DOHH2 (cell line): ENCODE measurements at regions not wholly inside any gene's neighbourhood (a gene's known extent, or its start where the extent isn't known, plus 50 kb on each side); places are given as distances from the start of the nearest gene placed in this dataset.
"Not testable (repeated sequence)": the region's sequence is repeated elsewhere in the genome, so short reads cannot be mapped to it uniquely, and the experiment has no call there.

ENCODE experiments used
- H3F3A ChIP-seq: fragments of 200-600 bp; sonication (generic), shearing (Covaris generic); 2 replicates; pipeline ENCODE4 v1.6.0; 2016; ENCODE audit warnings: antibody characterized with exemption, mild to moderate bottlenecking; ENCODE audit not compliant: control insufficient read depth, insufficient read depth
- H3K27ac ChIP-seq: fragments of 200-600 bp; sonication (generic); 2 replicates; pipeline ENCODE4 v1.5.1; 2014; ENCODE audit warnings: low read depth, mild to moderate bottlenecking, low read length, moderate library complexity
- H3K27me3 ChIP-seq: fragments of 200-600 bp; sonication (generic); 2 replicates; pipeline ENCODE4 v1.6.1; 2014; ENCODE audit warnings: mild to moderate bottlenecking, low read length, mixed read lengths; ENCODE audit not compliant: control insufficient read depth
- H3K36me3 ChIP-seq: fragments of 200-600 bp; sonication (generic); 2 replicates; pipeline ENCODE4 v1.6.1; 2014; ENCODE audit warnings: mild to moderate bottlenecking, low read length, moderate library complexity, mixed read lengths; ENCODE audit not compliant: control insufficient read depth
- H3K4me1 ChIP-seq: fragments of 200-600 bp; sonication (generic); 2 replicates; pipeline ENCODE4 v1.6.1; 2014; ENCODE audit warnings: mild to moderate bottlenecking, low read length, mixed read lengths; ENCODE audit not compliant: control insufficient read depth
- H3K4me2 ChIP-seq: fragments of 200-600 bp; sonication (generic); 2 replicates; pipeline ENCODE4 v1.6.0; 2014; ENCODE audit warnings: mild to moderate bottlenecking, low read length, moderate library complexity
- H3K4me3 ChIP-seq: fragments of 200-600 bp; sonication (generic); 2 replicates; pipeline ENCODE4 v1.5.1; 2014; ENCODE audit warnings: mild to moderate bottlenecking, low read length, mixed read lengths
- H3K79me2 ChIP-seq: fragments of 200-600 bp; sonication (generic); 2 replicates; pipeline ENCODE4 v1.6.1; 2014; ENCODE audit warnings: mild to moderate bottlenecking, low read length, mixed read lengths; ENCODE audit not compliant: control insufficient read depth
- H3K9me2 ChIP-seq: fragments of 200-600 bp; sonication (generic); replicated peaks from 2 replicates; pipeline ENCODE4 v1.6.1; 2014; ENCODE audit warnings: mild to moderate bottlenecking, low read length, mixed read lengths; ENCODE audit not compliant: control insufficient read depth
- H3K9me3 ChIP-seq: fragments of 200-600 bp; sonication (generic); 2 replicates; pipeline ENCODE4 v1.6.1; 2014; ENCODE audit warnings: antibody characterized with exemption, low read length, mixed read lengths; ENCODE audit not compliant: control insufficient read depth, insufficient read depth
- H4K20me1 ChIP-seq: fragments of 200-600 bp; sonication (generic); 2 replicates; pipeline ENCODE4 v1.6.0; 2014; ENCODE audit warnings: low read depth, mild to moderate bottlenecking, antibody characterized with exemption, low read length, moderate library complexity; ENCODE audit not compliant: control insufficient read depth, insufficient read depth
- CTCF ChIP-seq: fragments of 200-600 bp; sonication (generic); IDR thresholded peaks from one replicate; pipeline ENCODE4 v1.5.1; 2014; ENCODE audit warnings: antibody characterized with exemption, mild to moderate bottlenecking, low read depth, low read length; ENCODE audit not compliant: poor library complexity, severe bottlenecking
- EZH2phosphoT487 ChIP-seq: fragments of 200-600 bp; sonication (generic); IDR thresholded peaks from 2 replicates; pipeline ENCODE4 v1.6.1; 2017; ENCODE audit warnings: borderline replicate concordance, mild to moderate bottlenecking, antibody characterized with exemption, low read length, moderate library complexity, mixed read lengths

- Histone ChIP-seq H4K20me1 (no peaks in the 10 kb centered on the region), H3K36me3 (no peaks in the 10 kb centered on the region), H3K4me2 (no peak overlapping the region), H3F3A (no peaks in the 10 kb centered on the region), H3K9me2 (no peaks in the 10 kb centered on the region), H3K27ac (no peak overlapping the region), H3K4me3 (no peak overlapping the region), H3K79me2 (no peaks in the 10 kb centered on the region), H3K9me3 (no peaks in the 10 kb centered on the region), H3K27me3 (no peaks in the 10 kb centered on the region), H3K4me1 (no peaks in the 10 kb centered on the region)
- TF ChIP-seq EZH2phosphoT487: no peak
- no peak for TF ChIP-seq CTCF
Observed at GRCh38 chr14:45649051-45649450, 396.0 kb upstream of the MIS18BP1 start.

- Histone ChIP-seq H3K27ac (no peak overlapping the region), H3K36me3 (no peaks in the 10 kb centered on the region), H3F3A (no peaks in the 10 kb centered on the region), H3K4me3 (no peak overlapping the region), H3K9me2 (no peaks in the 10 kb centered on the region), H4K20me1 (no peaks in the 10 kb centered on the region), H3K9me3 (no peaks in the 10 kb centered on the region), H3K4me2 (no peak overlapping the region), H3K79me2 (no peaks in the 10 kb centered on the region), H3K27me3 (no peaks in the 10 kb centered on the region), H3K4me1 (no peaks in the 10 kb centered on the region)
- TF ChIP-seq CTCF (no peak), EZH2phosphoT487 (no peak)
Observed at GRCh38 chr14:45641541-45641940, 388.5 kb upstream of the MIS18BP1 start.

DNA sequence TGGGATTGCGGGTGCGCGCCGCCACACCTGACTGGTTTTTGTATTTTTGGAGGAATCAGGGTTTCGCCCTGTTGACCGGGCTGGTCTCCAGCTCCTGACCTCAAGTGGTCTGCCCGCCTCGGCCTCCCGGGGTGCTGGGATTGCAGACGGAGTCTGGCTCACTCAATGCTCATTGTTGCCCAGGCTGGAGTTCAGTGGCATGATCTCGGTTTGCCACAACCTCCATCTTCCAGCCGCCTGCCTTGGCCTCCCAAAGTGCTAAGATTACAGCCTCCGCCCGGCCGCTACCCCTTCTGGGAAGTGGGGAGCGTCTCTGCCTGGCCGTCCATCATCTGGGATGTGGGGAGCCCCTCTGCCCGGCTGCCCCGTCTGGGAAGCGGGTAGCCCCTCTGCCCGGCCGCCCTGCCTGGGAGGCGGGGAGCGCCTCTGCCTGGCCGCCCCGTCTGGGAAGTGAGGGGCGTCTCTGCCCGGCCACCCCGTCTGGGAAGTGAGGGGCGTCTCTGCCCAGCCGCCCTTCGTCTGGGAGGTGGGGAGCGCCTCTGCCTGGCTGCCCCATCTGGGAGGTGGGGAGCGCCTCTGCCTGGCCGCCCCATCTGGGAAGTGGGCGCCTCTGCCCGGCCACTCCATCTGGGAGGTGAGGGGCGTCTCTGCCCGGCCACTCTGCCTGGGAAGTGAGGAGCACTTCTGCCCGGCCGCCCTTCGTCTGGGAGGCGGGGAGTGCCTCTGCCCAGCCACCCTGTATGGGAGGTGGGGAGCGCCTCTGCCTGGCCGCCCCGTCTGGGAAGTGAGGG is 381.8 kb upstream of the MIS18BP1 start:
- not testable (repeated sequence) for H3K79me2 ChIP-seq, H3K27me3 ChIP-seq, H3K9me3 ChIP-seq, H3F3A ChIP-seq, H3K9me2 ChIP-seq, H3K27ac ChIP-seq, H3K36me3 ChIP-seq, H4K20me1 ChIP-seq, H3K4me3 ChIP-seq, H3K4me2 ChIP-seq, H3K4me1 ChIP-seq

DNA sequence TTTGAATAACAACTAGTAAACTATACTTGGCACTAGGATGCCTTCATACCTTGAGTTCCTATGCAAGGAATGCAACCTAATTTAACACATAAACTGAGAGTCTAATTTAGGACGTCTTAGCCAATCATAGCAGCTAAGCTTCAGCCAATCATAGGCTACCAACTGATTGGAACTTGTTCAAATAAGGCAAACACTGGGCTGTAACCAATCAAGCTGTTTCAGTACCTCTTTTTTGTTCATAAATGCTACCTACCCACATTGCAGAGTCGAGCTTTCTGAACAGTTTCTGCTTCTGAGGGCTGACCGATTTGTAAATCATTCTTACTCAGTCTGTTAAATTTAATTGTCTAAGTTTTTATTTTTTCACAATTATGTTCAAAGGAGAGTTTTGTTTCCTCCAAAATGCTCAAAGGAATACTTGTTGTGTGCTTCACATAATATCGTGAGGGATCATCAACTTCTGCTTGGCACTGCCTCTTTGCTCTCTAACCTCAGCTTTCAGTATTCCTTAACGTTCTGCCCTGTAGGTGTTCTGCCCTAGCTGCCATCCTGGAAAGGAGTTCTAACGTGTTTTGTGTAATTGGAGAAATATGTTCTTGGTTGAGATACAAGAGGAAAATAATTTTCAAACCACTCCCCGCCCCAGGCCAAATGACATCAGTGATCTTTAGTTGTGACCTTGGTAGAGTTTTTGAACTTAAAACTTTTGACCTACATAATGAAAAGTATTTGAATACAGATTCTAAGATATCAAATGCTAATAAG is 380.4 kb upstream of the MIS18BP1 start:
- H3K4me1 ChIP-seq: no peaks in the 10 kb centered on the region
- H3K79me2 ChIP-seq: no peaks in the 10 kb centered on the region
- TF ChIP-seq CTCF (no peak), EZH2phosphoT487 (no peak)
- no peaks in the 10 kb centered on the region for H3F3A ChIP-seq
- H3K27ac ChIP-seq: no peak overlapping the region
- no peaks in the 10 kb centered on the region for H3K9me2 ChIP-seq
- H3K36me3 ChIP-seq: no peaks in the 10 kb centered on the region
- H4K20me1 ChIP-seq: no peaks in the 10 kb centered on the region
- no peaks in the 10 kb centered on the region; the same call in 1 of the 2 replicates for H3K9me3 ChIP-seq
- H3K4me2 ChIP-seq: no peak overlapping the region
- H3K27me3 ChIP-seq: no peaks in the 10 kb centered on the region
- no peak overlapping the region for H3K4me3 ChIP-seq
